AG09309 (cell line): ENCODE measurements at regions not wholly inside any gene's neighbourhood (a gene's known extent, or its start where the extent isn't known, plus 50 kb on each side); places are given as distances from the start of the nearest gene placed in this dataset.
"Not testable (repeated sequence)": the region's sequence is repeated elsewhere in the genome, so short reads cannot be mapped to it uniquely, and the experiment has no call there.

Experiments
- DNase-seq: peaks from one replicate; pipeline ENCODE4 v3.0.0-alpha.2; 2010; ENCODE audit warnings: low read depth
- H3K4me3 ChIP-seq: 2 replicates; pipeline ENCODE4 v1.5.1; 2011; ENCODE audit warnings: mild to moderate bottlenecking, low read depth, low read length, moderate library complexity; ENCODE audit not compliant: control insufficient read depth
- TF ChIP-seq, protein P1 (sequence below): IDR thresholded peaks from 2 replicates; pipeline ENCODE4 v1.5.1; 2011; ENCODE audit warnings: mild to moderate bottlenecking, low read depth, low read length, inconsistent platforms; ENCODE audit not compliant: insufficient read depth, control insufficient read depth; ENCODE audit errors: missing control alignments

DNA sequence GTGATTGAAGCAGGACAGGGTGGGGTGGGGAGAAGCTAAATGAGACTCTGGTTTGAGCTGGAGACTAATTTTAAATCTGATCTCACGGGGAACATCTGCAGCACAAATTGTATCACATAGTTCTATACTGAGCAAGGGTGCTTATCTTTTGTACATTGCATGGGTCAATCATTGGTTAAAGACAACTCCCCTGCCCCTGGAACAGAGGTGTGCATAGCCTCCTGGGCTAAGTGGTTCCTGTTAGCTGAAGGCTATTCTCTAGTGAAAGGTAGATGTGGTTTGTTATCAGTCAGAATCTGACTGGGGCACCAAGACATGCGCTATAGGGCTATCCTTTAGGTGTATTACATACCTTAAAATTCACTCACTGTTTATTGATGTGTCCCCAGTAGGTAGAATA lies 103.9 kb upstream of the KITLG start:
- TF ChIP-seq, protein P1, sequence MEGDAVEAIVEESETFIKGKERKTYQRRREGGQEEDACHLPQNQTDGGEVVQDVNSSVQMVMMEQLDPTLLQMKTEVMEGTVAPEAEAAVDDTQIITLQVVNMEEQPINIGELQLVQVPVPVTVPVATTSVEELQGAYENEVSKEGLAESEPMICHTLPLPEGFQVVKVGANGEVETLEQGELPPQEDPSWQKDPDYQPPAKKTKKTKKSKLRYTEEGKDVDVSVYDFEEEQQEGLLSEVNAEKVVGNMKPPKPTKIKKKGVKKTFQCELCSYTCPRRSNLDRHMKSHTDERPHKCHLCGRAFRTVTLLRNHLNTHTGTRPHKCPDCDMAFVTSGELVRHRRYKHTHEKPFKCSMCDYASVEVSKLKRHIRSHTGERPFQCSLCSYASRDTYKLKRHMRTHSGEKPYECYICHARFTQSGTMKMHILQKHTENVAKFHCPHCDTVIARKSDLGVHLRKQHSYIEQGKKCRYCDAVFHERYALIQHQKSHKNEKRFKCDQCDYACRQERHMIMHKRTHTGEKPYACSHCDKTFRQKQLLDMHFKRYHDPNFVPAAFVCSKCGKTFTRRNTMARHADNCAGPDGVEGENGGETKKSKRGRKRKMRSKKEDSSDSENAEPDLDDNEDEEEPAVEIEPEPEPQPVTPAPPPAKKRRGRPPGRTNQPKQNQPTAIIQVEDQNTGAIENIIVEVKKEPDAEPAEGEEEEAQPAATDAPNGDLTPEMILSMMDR = no peak
- no peak for DNase-seq

DNA sequence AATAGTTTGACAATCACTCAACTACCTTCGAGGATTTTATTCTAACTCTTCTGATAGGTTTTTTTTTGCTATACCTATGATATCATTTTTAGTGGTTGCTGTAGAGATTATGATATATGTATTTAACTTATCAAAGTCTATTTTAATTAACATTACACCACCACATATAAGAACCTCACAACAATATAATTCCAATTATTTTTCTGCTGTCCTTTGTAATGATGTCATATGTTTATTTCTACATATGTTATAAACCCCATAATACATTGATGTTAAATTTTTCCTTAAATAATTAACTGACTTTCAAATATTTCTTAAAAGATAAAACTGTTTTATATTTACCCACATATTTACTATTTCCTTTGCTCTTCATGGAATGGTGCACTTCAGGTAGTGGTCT lies 103.4 kb upstream of the KITLG start:
- no peak overlapping the region for H3K4me3 ChIP-seq
- DNase-seq = no peak
- TF ChIP-seq, protein P1 = no peak

More for the DNA sequence above, 103.9 kb upstream of the KITLG start:
- no peak overlapping the region for H3K4me3 ChIP-seq

DNA sequence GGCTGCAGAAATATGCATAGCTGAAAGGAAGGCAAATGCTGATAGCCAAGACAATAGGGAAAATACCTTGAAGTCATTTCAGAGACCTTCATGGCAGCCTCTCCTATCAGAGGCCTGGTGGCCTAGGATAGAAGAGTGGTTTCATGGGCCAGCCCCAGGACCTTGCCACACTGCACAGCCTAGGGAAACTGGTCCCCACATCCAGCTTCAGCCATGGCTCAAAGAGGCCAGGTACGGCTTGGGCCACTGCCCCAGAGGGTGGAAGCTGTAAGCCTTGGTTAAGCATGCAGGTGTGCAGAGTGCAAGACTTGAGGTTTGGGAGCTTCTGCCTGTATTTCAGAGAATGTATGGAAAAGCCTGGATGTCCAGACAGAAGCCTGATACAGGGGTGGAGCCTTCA lies 101.0 kb upstream of the KITLG start:
- H3K4me3 ChIP-seq = no peak overlapping the region
- no peak for DNase-seq
- TF ChIP-seq, protein P1 = no peak

DNA sequence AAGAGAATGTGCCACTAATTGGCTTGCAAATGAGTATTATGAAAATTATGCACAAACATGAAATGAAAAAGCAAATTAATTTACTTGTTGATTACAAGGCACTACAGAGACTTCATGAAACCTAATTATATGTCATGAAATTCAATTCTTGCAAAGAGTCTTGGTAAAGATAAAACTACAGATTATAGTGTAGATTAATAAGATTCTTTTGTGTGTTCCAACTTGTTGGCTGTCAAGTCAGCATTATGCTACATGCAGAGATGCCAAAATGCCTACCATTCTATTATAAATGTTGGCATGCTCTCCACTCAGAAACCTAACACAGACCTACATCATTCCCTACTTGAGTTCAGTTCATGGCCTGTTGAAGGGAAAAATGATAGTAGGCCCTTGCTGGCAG lies 97.2 kb upstream of the KITLG start:
- no peak for DNase-seq
- TF ChIP-seq, protein P1 = no peak
- no peak overlapping the region for H3K4me3 ChIP-seq

DNA sequence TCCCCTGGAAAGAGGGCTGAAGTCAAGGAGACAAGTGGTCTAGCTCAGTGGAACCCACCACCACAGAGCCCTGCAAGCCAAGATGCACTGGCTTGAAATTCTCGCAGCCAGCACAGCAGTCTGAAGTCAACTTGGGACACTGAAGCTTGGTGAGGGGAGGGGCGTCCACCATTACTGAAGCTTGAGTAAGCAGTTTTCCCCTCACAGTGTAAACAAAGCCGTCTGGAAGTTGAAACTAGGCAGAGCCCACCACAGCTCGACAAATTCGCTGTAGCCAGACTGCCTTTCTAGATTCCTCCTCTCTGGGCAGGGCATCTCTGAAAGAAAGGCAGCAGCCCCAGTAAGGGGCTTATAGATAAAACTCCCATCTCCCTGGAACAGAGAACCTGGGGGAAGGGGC lies 87.3 kb upstream of the KITLG start:
- DNase-seq = not testable (repeated sequence)

DNA sequence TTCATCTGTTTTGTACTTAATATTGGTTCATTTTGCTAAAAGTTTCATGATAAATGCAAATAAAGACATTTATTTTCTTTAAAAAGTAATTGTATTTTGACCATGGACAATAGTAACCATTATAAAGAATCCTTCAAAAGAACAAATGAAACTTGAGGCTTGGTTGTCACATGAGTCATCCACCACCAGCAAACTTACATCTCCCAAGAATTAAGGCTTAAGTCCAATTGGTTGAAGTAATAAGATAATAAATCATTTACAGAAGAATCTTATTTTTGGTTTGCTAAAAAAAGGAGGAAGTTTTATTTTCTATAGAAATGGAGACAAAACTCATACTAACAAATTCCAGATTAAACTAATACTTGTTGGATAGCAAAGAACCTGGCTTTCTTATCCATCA lies 84.8 kb upstream of the KITLG start:
- TF ChIP-seq, protein P1 = no peak
- DNase-seq = no peak
- no peak overlapping the region for H3K4me3 ChIP-seq

More for the DNA sequence above, 87.3 kb upstream of the KITLG start:
- H3K4me3 ChIP-seq = not testable (repeated sequence)

DNA sequence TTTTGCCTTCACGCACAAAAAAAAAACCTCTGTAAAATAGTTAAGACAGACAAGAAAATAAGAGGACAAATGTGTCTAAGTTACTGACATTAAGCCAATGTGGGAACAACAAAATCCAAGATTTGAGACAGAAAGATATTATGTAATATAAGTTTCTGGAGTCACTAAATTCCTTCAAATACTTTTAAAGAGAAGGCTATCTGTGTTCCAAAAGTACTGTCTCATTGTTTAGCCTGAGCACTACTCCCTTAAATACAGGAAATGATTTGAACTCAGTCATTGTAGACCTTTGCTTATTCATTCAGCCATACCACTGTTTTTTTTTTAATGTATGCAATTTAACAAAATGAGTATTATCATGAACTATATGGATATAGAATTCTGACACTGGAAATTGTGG lies 82.7 kb upstream of the KITLG start:
- DNase-seq = no peak
- H3K4me3 ChIP-seq = no peak overlapping the region
- TF ChIP-seq, protein P1 = no peak
